Anterior cingulate cortex (tissue), 58 donors: ENCODE measurements at regions not wholly inside any gene's neighbourhood (a gene's known extent, or its start where the extent isn't known, plus 50 kb on each side); places are given as distances from the start of the nearest gene placed in this dataset.
"Not testable (repeated sequence)": the region's sequence is repeated elsewhere in the genome, so short reads cannot be mapped to it uniquely, and the experiment has no call there.

Experiments
- DNase-seq, 58 donors: peaks; one replicate each; lab custom pipeline; 2025; lab: John Stamatoyannopoulos, UW

GRCh38 chr3:106114848-106115247 is 246.0 kb upstream of the CBLB start:
- DNase-seq: no peak

GRCh38 chr3:106115557-106115956 is 246.7 kb upstream of the CBLB start:
- no peak for DNase-seq

- no peak for DNase-seq
These were observed 248.1 kb upstream of the CBLB start for GRCh38 chr3:106116733-106117489.

GRCh38 chr3:106117490-106117858 is 248.7 kb upstream of the CBLB start:
- no peak for DNase-seq

- DNase-seq: no peak
These were observed 250.8 kb upstream of the CBLB start for GRCh38 chr3:106119614-106120082.

- no peak for DNase-seq
These were observed 251.5 kb upstream of the CBLB start for GRCh38 chr3:106120356-106120755.

GRCh38 chr3:106121491-106122289 is 252.9 kb upstream of the CBLB start:
- no peak for DNase-seq

- DNase-seq: no peak
These were observed 256.0 kb upstream of the CBLB start for GRCh38 chr3:106124818-106125217.

- no peak for DNase-seq
These were observed 256.5 kb upstream of the CBLB start for GRCh38 chr3:106125321-106125720.

GRCh38 chr3:106126067-106126845 is 257.4 kb upstream of the CBLB start:
- no peak for DNase-seq

- no peak for DNase-seq
These were observed 258.0 kb upstream of the CBLB start for GRCh38 chr3:106126846-106127235.

- DNase-seq: no peak
These were observed 261.1 kb upstream of the CBLB start for GRCh38 chr3:106129939-106130338.

GRCh38 chr3:106130384-106131198 is 261.8 kb upstream of the CBLB start:
- no peak for DNase-seq

- peak in 1 of 58 donors; percentile 5 for DNase-seq
These were observed 266.8 kb upstream of the CBLB start for GRCh38 chr3:106135451-106136160.

- no peak for DNase-seq
These were observed 271.0 kb upstream of the CBLB start for GRCh38 chr3:106139826-106140225.

- no peak for DNase-seq
These were observed 271.6 kb upstream of the CBLB start for GRCh38 chr3:106140431-106140830.

- no peak for DNase-seq
These were observed 275.2 kb upstream of the CBLB start for GRCh38 chr3:106144030-106144429.

GRCh38 chr3:106148440-106149082 is 279.7 kb upstream of the CBLB start:
- not testable (repeated sequence) for DNase-seq

GRCh38 chr3:106157411-106157810 is 288.6 kb upstream of the CBLB start:
- no peak for DNase-seq
